Breast epithelium (tissue), 4 donors: ENCODE measurements at regions not wholly inside any gene's neighbourhood (a gene's known extent, or its start where the extent isn't known, plus 50 kb on each side); places are given as distances from the start of the nearest gene placed in this dataset.

ENCODE experiments used
- DNase-seq, 2 donors: peaks; one replicate each; pipeline ENCODE4 v3.0.0-alpha.2; 2019; ENCODE audit warnings: low spot score in 2 of 2
- H3K27ac ChIP-seq, 2 donors: fragments of 200-600 bp; sonication (generic) in 1 of 2; one replicate each; pipeline ENCODE4 v1.5.1; 2016 to 2019; ENCODE audit warnings: mild to moderate bottlenecking in 1 of 2
- H3K27me3 ChIP-seq, 2 donors: fragments of 200-600 bp; sonication (generic) in 1 of 2; one replicate each; pipeline versions ENCODE4 v1.5.1 to v1.6.0; 2017 to 2019; ENCODE audit warnings: control low read depth in 1 of 2, mild to moderate bottlenecking in 1 of 2
- H3K36me3 ChIP-seq: fragments of 200-600 bp; one replicate; pipeline ENCODE4 v1.5.1; 2019
- H3K4me1 ChIP-seq, 2 donors: fragments of 200-600 bp; sonication (generic); one replicate each; pipeline ENCODE4 v1.5.1; 2016 to 2019; ENCODE audit warnings: control low read depth in 1 of 2
- H3K4me3 ChIP-seq, 3 donors: fragments of 200-600 bp; sonication (generic); 1 replicate in 2 of 3; 2 replicates in 1 of 3; pipeline ENCODE4 v1.5.1; 2016 to 2019; ENCODE audit warnings: mild to moderate bottlenecking in 3 of 3, moderate library complexity in 2 of 3
- H3K9me3 ChIP-seq, 2 donors: fragments of 200-600 bp; sonication (generic) in 1 of 2; one replicate each; pipeline ENCODE4 v1.5.1; 2016 to 2019; ENCODE audit warnings: control low read depth in 1 of 2
- CTCF ChIP-seq, 3 donors: fragments of 450-650 bp; IDR thresholded peaks; one replicate each; pipeline ENCODE4 v1.5.1; 2016 to 2017; ENCODE audit warnings: antibody characterized with exemption in 3 of 3, mild to moderate bottlenecking in 3 of 3, moderate library complexity in 3 of 3
- POLR2A ChIP-seq: fragments of 450-650 bp; IDR thresholded peaks from one replicate; pipeline ENCODE4 v1.6.1; 2016; ENCODE audit warnings: antibody characterized with exemption, mild to moderate bottlenecking, moderate library complexity
- POLR2AphosphoS5 ChIP-seq, 3 donors: sonication (generic); formaldehyde crosslinking; IDR thresholded peaks; one replicate each; pipeline ENCODE4 v1.6.1; 2017; ENCODE audit warnings: antibody characterized with exemption in 3 of 3
- intact Hi-C: fragments of 100-400 bp; cut with DNase I; formaldehyde crosslinking; loops from one replicate; pipeline ENCODE4 v1.15.1; 2023; ENCODE audit warnings: low total_unique reads

DNA sequence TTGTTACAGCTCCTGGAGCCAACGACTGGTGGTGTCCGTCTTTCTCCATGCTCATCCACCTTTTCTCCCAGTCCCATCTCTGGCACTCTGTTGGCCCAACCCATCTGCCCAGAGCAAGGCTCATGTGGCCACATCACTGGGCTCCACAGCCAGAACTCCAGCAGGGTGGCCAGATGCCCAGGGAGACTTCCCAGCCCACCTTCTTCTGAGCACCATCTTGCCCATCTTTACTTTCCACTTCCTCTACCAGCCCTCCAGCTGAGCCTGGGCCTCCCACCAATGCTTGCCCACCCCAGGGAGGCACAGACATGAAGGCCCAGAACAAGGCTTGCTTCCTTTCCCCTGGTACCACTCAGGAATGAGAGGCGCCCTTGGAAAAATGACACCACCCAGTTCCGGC, 116.8 kb downstream of the BUD13 start:
- H3K9me3 ChIP-seq, result peaks cover 0 to 12% of the 10 kb centered on the region in 2 donors
- no peak overlapping the region for H3K4me3 ChIP-seq
- H3K4me1 ChIP-seq, result no peaks in the 10 kb centered on the region
- TF ChIP-seq POLR2A (no peak), POLR2AphosphoS5 (IDR thresholded peaks at IDR 0.05) (no peak), CTCF (IDR thresholded peaks at IDR 0.05) (no peak)
- no peak overlapping the region for H3K27ac ChIP-seq
- no peaks in the 10 kb centered on the region for H3K36me3 ChIP-seq
- DNase-seq, result no peak
- intact Hi-C loops, result no loop called here
- H3K27me3 ChIP-seq, result peaks cover 0 to 9% of the 10 kb centered on the region in 2 donors

DNA sequence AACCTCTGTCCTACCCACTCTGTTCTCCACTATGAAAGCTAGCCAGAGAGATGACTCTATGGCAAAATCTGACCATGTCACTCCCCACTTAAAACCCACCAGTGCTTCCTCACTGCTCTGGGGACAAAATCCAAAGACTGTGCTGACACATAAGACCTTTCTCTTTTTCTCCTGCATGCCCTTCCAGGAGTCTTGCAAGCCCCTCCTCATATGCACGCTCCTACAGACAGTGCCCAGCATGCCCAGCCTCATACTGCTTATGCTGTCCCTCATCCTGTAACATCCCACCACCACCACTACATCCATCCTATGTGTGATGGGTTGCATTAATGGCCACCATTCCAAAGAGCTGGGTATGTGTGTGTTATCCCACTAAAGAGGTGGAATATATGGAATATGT, 118.3 kb downstream of the BUD13 start:
- Histone ChIP-seq H3K36me3 (no peaks in the 10 kb centered on the region), H3K4me1 (no peaks in the 10 kb centered on the region), H3K27me3 (peaks cover 0 to 5% of the 10 kb centered on the region in 2 donors), H3K4me3 (no peak overlapping the region), H3K27ac (no peak overlapping the region), H3K9me3 (peaks cover 0 to 12% of the 10 kb centered on the region in 2 donors)
- TF ChIP-seq POLR2A, result no peak
- TF ChIP-seq CTCF (IDR thresholded peaks at IDR 0.05), result no peak
- TF ChIP-seq POLR2AphosphoS5 (IDR thresholded peaks at IDR 0.05), result no peak
- intact Hi-C loops, result no loop called here
- DNase-seq, result no peak

DNA sequence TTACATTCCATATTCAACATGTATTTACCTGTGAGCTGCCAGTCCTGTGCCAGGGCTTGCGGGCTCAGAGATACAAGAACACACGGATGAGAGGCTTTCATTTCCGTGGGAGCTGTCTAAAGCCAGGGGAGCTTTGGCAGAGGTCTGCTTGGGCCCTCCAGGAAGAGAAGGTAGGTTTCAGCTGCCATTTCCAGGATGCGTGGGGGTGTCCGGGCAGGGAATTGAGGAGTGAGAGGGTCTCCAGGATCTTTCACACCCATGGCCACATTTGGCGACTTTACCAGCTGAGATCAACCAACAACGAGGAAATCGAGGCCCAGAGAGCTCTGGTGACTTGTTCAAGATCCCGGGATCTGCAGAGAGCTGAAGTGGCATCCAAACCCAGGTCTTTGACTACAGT, 119.6 kb downstream of the BUD13 start:
- no peak for DNase-seq
- Histone ChIP-seq H3K9me3 (peaks cover 0 to 12% of the 10 kb centered on the region in 2 donors), H3K36me3 (no peaks in the 10 kb centered on the region), H3K27ac (no peak overlapping the region), H3K4me3 (no peak overlapping the region), H3K27me3 (peaks cover 0 to 5% of the 10 kb centered on the region in 2 donors), H3K4me1 (no peaks in the 10 kb centered on the region)
- intact Hi-C loops, result no loop called here
- TF ChIP-seq CTCF (IDR thresholded peaks at IDR 0.05), result no peak
- TF ChIP-seq POLR2A, result no peak
- no peak for TF ChIP-seq POLR2AphosphoS5 (IDR thresholded peaks at IDR 0.05)

GRCh38 chr11:116651737-116652237, 121.0 kb downstream of the BUD13 start:
- TF ChIP-seq CTCF (IDR thresholded peaks at IDR 0.05), result no peak
- no peak for TF ChIP-seq POLR2A
- TF ChIP-seq POLR2AphosphoS5 (IDR thresholded peaks at IDR 0.05), result no peak
- no peak overlapping the region for H3K4me3 ChIP-seq
- H3K36me3 ChIP-seq, result no peaks in the 10 kb centered on the region
- no peaks in the 10 kb centered on the region for H3K4me1 ChIP-seq
- H3K27me3 ChIP-seq, result peaks cover 0 to 5% of the 10 kb centered on the region in 2 donors
- no peak overlapping the region for H3K27ac ChIP-seq
- peaks cover 0 to 12% of the 10 kb centered on the region in 2 donors for H3K9me3 ChIP-seq
- intact Hi-C loops, result no loop called here
- DNase-seq, result no peak

DNA sequence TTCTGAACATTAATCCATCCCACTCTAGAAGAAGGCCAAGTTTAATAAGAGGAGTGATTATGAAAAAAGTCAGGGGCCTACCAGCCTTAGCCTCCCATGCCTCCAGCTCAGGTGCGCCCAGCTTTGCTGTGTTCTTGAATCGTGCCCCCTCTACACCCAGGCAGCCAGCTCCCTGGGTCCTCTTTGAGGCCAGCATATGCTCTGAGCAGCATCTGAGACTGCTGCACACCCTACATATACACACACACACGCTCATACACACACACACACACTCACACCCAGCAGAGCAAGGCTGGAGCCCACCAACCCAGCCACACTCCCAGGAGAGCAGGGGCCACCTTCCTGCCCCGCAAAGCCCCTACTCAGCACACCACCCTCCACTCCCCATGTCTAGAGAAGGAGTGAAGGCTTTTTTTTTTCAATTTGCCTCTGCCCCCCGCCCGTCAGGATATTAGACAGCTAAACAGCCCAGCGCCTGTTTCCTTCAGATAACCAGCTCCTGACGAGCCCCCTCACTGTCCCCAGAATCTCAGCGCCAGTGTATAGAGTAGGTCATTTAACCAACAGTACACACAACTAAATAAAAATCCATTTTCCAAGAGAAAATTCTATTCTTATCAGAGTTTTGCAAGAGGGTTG, 121.6 kb downstream of the BUD13 start:
- intact Hi-C loops, result no loop called here
- no peak for DNase-seq

More for the DNA sequence above, 121.6 kb downstream of the BUD13 start:
- H3K27ac ChIP-seq, result no peak overlapping the region
- TF ChIP-seq POLR2A, result no peak
- TF ChIP-seq CTCF (IDR thresholded peaks at IDR 0.05), result no peak
- no peak for TF ChIP-seq POLR2AphosphoS5 (IDR thresholded peaks at IDR 0.05)
- H3K36me3 ChIP-seq, result no peaks in the 10 kb centered on the region
- H3K27me3 ChIP-seq, result peaks cover 0 to 5% of the 10 kb centered on the region in 2 donors
- peaks cover 2 to 12% of the 10 kb centered on the region in 2 donors for H3K9me3 ChIP-seq
- no peaks in the 10 kb centered on the region for H3K4me1 ChIP-seq
- no peak overlapping the region for H3K4me3 ChIP-seq
